NCI-H2081 (cell line): ENCODE measurements at regions not wholly inside any gene's neighbourhood (a gene's known extent, or its start where the extent isn't known, plus 50 kb on each side); places are given as distances from the start of the nearest gene placed in this dataset.

Source experiments
- DNase-seq, 2 experiments: peaks; one replicate each; lab custom pipeline; 2025; lab: John Stamatoyannopoulos, UW

DNA sequence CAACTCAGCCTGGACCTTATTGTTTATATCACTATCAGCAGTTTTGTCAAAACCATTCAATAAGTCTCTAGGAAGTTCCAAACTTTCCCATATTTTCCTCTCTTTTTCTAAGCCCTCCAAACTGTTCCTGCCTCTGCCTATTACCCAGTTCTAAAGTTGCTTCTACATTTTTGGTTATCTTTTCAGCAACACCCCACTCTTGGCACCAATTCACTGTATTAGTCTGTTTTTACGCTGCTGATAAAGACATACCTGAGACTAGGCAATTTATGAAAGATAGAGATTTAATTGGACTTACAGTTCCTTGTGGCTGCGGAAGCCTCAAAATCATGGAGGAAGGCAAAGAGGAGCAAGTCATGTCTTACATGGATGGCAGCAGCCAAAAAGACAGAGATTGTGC is 744.4 kb upstream of the ADAMTS16 start:
- no peak for DNase-seq

DNA sequence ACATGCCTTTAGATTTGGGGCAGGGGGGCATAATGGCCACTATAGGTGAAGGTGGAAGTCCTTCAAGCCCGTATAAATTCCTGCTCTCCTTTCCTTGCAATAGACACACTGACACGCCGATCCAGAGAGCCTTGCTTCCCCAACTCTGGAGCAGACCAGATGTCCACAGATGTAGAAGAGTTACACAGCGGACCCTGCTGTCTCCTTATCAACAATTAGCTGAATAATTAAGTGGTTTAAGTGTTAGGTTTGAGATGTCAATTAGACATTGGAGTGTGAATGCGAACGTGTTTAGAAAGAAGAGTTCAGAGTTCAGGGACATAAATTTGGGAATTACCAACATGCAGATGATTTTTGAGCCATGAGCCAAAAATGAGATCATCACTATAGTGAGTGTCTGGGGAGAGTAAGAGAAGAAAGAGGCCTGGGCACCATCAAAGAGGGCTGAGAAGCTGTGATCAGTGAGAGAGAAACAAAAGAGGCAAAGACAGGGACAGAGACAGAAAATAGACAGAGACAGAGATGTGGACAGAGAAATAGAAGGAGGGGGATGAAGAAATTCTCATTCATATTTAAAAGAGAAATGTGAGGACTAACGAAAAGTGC is 734.4 kb upstream of the ADAMTS16 start:
- DNase-seq: no peak

DNA sequence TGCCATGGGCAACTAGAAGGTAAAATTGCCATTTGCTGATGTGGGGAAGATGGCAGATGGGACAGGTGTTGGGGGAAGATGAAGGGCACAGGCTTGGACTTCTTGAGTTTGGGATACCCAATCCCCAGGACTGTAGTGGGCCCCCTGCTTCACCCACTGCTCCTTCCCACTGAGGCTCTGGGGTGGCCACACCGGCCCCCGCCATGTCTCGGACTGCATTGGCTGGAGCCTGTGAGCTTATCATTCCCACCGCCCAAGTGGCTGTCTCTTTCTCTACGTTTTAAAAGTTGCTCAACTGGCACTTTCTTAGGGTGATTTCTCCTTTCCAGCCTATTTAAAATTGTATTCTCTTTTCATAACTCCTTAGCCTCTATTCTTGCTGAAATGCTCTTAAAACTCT is 730.0 kb upstream of the ADAMTS16 start:
- DNase-seq: no peak

DNA sequence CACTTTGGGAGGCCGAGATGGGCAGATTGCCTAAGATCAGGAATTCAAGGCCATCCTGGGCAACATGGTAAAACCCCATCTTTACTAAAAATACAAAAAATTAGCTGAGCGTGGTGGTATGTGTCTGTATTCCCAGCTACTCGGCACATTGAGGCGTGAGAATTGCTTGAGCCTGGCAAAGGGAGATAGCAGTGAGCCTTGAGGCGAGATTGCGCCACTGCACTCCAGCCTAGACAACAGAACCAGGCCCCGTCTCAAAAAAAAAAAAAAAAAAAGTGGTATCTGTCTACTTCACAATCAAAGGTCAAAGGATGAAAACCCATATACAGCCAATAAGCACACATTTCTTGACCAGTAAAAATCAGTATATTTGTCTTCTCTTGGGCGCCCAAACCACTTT is 728.5 kb upstream of the ADAMTS16 start:
- DNase-seq: no peak

DNA sequence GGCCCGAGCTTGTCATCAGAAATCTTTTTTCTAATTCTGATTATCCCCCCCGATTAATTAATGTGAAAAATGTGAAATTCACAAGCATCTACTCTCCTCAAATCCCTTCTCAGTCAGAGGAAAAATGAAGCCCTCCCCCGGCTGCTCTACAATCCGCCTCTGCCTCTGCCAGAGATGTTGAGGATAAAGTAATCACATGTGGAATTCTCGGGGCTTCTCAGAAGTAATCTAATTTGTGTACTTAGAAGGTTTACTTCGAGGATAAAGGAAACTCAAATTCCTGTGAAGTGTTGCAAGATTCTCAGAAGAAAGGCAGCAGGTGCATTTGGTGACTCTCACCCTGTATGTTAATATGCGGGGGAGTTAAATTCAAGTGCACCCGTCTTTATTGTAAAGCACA is 726.1 kb upstream of the ADAMTS16 start:
- no peak for DNase-seq

DNA sequence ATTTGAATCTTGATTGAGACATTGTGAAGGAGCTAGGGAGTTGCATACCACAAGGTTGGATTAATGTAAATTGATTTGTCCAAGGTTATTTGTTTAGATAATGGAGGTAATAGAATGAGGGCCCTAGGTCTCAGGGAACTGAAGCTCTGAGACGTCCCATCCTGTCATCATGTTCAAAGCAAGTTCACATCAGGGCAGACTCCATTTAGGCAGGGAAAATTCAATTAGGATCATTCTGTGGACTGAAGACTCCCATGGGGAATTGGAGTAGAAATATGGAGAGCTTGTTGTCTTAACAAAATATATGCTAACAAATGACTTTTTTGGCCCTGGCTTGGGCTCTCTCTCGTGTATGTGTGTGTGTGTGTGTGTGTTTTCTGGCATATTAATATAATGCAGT is 722.0 kb upstream of the ADAMTS16 start:
- DNase-seq: no peak

DNA sequence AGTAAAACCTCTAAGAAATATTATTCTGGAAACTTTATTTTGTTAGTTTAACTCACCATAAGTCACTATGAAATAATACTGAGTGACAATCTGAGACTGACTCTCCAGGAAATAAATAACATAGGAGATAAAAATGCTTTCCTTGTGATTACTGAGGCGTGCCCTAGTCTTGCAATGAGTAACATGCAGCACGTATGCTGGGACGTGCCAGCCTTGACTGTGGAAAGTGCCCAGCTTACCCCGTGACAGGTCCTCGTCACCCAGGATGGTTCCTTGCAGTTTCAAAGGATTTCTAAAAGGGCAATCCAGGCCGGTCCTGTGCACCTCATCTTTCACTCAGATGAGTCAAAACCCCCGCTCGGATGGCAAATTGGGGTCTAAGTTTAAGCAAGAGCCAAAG is 720.8 kb upstream of the ADAMTS16 start:
- no peak for DNase-seq

DNA sequence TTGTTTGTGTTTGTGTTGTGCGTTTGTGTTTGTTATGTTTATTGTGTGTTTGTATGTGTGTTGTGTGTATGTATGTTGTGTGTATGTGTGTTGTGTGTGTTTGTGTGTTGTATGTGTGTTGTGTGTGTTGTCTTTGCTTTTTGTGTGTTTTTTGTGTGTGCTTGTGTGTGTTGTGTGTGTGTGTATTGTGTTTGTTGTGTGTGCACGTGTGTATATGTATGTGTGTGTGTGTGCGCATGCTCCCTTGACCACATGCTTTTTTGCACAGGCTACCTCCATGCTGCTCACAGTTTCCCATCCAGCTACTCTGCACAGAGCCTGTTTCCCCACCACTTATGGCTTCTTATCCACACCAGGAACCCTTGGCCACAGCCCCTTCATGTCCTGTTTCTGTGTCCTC is 720.0 kb upstream of the ADAMTS16 start:
- DNase-seq: no peak

DNA sequence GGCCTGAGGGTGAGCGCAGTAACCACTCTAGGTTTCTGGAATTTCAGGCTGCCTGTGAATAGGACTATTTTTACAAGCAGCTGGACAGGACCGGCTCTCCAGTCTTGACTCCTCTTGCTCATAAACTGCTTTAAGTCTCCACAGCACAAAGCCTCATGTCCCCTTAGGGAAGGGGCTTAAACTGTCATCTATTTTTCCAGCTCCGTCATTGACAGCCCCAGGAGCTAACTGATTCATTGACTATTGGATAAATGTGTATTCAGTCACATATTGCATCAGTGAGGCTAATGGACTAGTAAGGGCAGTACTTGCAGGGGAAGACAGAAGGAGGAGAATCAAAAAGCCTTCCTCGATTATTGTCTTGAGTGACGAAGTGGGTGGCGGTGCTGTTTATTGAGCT is 719.4 kb upstream of the ADAMTS16 start:
- no peak for DNase-seq

DNA sequence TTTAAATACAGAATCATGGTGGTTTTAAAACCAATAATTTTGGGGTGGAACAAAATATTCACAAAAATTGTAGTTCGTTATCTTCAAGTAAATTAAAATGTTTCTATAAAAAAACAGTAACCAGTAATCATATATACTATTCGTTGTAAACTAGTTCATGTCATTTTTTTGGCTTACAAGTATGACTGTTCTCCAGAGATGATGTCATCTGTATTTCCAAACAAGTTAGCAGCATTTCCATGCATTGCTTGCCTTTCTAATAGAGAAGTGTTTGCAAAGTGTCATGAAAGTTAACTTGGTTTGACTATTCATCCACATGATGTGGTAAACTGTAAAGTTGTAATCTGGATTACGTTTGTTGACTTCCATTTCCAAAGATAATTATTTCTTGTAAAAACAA is 717.9 kb upstream of the ADAMTS16 start:
- no peak for DNase-seq

DNA sequence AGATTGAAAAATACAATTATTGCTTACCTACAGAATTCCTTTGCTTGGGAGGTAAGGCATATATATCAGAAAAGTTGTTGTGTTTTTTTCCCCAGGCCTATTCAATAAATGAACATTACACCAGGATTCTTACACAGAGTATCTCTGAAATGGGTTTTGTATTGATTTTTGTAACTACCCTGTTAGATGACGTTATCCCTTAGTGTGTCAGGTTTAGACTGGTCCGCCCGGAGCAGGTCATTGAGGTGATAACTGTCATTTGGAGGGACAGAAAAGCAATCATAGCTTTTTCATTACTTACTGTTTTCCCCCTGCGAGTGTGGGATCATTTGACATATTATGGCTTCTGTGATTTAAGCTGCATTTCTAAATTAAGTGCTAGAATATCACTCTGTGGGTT is 715.2 kb upstream of the ADAMTS16 start:
- no peak for DNase-seq

DNA sequence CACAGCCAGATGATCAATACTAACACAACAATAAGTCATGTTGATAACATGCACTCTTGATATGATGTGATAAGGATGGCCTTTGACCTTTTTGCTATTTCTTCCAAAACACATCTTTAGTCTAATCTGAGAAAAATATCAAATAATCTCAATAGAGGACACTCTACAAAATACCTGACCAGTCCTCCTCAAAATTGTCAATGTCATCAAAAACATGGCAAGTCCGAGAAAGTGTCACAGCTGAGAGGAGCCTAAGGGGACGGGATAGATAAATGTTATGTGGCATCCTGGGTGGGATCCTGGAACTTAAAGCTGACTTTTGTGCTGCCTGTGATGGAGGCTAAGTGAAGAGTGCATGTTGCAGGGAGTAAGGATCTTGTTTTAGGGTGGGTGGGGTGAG is 699.6 kb upstream of the ADAMTS16 start:
- DNase-seq: no peak

DNA sequence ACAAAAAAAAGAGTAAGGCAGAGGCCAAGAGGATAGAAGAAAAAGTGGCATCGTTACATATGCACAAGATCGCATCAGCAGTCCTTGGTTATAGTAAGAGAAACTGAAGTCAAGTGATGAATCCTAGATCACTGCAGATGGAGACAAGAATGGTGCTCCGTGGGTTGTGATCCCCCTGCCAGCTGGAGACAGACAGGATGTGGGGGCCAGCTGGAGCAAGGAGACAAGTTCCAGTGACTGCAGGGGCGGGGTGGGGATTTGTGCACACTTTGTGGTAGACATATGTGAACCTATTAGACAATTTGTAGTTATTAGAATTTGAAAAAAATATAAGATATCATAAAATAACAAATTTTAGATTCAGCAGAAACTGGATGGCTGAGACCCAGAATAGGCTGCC is 697.9 kb upstream of the ADAMTS16 start:
- DNase-seq: no peak

DNA sequence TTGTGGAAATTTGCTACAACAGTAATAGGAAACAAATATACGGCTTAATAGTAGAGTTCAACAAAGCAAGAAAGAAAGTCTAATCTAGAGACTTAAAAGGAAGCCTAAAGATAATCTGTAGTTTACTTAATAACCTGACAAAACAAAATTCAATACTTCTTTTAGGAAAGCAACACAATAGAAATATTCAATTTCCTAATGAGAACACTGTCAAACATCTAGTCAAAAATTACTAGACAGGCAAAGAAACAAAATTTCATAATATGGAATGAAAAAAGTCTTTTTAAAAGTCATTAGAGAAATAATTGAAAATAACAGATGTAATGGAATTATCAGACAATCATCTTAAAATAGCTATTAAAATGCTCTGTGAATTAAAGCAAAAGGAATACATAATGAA is 692.5 kb upstream of the ADAMTS16 start:
- DNase-seq: no peak

DNA sequence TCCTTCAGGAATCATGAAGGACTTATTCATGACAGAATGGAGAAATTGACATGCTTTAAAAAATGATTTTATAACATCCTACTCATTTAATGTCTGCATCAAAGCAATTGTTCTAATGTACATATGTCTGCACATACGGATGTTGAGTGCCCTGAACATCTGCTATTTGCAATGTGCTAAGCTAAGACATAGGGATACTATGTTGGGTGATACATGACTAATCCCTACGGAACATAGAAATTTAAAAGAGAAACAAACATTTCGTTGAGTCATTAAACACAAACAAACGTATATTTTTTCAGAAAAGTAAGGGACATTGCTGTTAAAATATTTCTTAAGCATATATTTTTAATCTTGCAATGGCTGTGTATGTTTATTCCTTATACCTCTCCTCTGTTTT is 686.5 kb upstream of the ADAMTS16 start:
- no peak for DNase-seq

DNA sequence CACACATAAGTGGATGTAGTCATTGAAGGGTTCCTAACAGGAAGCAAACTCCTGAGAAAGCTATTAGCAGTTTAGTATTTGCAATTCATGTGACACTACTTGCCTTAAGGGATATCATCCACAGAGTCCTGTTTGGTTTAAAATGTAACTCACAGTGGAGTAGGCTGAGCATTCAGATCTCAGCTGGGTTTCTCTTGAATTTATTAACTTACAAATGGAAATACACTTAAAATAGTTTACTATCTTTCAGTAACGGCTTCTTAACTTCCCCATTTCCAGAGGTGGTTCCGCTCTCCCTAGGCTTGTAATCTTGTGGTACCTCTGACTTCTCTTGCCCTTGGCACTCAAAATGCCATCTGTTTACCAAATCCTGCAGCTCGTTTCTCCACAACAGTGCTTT is 660.7 kb upstream of the ADAMTS16 start:
- DNase-seq: no peak

DNA sequence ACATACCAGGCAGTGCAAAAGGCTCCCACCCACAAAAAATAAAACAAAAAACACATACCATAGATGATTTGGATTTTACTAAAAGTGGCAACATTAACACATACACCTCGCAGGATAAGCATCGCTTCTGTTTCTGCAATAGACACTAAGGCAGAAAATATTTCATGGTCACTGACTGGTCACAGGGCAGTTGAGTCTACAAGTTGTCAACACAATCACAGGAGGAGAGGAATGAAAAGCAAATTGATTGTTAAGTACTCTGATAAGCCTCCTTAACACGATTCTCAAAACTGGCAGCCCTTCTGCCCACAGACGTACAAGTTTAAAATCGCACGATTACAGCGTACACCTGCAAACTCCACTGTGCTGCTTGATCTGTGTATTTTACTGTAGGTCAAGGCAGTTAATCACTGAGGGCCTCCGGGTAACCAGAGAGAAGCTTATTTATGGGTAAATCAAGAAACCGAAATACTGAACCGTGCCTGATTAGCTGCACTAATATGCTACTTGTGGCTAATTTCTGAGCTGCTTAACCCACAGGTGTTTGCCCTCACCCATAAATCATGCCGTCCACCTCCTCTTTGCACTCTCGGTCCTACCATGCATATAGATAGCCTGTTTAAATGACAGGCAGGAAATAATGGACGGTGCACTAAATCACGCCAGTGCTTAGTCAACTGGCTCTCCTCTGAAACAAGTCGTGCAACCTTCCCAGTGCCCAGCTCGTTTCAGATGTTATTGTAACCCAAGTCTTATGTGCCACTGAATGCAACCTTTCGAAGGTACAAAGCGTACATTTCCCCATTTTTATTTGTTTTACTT is 659.4 kb upstream of the ADAMTS16 start:
- no peak for DNase-seq

DNA sequence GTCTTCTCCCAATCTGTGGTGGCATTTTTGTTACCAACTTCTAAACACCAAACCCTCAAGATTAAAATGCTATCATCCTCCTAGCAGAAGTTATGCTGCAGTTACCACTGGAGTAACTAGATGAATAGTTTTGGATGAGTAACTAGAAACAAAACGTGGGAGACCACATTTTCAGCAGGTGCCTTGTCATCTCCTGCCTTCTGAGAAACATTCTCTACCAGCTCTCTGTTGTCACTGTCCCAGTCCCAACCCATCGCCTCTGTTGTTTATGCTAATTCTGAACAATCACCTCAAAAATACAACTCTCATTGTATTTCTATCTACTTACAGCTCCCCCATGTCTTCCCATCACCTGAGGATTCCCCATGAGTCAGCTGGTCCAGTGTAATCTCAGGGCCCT is 652.5 kb upstream of the ADAMTS16 start:
- DNase-seq: no peak

DNA sequence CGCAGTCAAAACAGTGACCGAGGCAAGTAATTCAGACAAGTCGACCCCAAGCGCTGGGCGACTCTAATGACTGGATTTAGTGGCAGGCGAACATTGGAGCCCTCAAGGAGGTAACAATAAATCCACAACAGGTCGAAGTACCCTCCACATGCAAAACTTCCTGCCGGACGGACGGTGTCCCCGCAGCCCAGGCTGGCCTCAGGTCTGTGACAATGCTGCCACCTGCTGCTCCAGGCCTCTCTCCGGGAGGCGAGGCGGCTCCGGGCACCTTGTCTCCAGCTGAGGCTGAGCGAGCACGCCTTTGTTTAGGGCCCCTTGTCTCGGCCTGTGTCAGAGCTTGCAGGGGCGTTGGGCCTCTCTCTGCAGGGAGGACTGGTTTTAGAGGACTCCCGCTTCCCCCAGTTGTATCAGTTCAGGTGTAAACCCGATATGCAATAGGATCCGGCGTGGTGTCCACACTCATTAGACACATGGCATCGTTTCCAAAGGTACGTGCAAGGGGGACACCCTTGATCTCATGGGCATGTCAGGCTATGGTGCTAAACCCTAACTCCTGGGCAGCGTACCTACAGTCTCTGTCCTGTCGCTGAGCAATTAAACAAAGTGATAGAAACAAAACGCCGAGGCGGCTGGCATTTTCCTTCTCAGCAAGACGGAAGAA is 628.0 kb upstream of the ADAMTS16 start:
- no peak for DNase-seq

DNA sequence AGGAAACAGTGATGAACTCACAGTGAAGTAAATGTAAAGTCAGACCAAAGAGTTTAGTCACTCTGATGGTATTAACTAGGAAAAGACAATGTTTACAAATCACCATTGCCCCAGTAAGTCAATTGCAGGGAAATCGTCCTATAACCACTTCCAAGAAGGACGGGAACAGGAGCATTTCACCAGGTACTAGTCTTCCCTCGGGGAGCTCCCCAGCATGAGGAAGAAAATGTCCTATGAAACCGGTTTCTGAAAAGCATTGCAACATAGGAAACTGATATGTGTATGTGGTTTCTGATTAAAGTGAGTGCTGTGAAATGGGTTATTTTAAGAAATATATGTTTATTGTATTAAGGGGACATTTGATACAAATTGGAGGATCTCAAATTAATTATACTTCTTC is 626.7 kb upstream of the ADAMTS16 start:
- no peak for DNase-seq

DNA sequence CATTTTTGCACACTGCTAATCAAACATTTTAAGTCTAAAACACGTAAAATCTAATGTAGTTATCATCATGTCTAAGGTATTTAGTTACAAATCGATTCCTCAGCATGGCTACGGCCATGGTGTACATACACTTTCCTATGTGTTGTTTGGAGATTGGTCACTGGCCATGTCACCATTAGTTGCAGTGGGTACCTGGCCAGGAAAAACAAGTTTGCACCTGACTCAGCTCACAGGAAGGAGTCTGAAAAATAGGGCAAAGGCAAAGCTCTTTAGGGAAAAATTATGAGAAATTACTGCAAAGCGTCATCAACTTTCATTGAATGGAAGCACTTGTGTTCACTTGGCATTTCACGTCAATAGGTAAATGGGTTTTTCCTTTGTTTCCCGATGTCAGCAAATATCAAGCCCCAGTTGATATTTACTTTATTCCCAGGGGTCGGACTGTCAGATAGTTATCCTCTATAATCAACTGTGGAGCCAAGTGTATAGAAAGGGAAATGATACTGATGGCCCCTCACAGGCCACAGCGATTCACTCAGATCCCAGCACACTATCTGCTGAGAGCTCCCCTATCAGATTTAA is 626.0 kb upstream of the ADAMTS16 start:
- peak; percentile 14 to 24 for DNase-seq

DNA sequence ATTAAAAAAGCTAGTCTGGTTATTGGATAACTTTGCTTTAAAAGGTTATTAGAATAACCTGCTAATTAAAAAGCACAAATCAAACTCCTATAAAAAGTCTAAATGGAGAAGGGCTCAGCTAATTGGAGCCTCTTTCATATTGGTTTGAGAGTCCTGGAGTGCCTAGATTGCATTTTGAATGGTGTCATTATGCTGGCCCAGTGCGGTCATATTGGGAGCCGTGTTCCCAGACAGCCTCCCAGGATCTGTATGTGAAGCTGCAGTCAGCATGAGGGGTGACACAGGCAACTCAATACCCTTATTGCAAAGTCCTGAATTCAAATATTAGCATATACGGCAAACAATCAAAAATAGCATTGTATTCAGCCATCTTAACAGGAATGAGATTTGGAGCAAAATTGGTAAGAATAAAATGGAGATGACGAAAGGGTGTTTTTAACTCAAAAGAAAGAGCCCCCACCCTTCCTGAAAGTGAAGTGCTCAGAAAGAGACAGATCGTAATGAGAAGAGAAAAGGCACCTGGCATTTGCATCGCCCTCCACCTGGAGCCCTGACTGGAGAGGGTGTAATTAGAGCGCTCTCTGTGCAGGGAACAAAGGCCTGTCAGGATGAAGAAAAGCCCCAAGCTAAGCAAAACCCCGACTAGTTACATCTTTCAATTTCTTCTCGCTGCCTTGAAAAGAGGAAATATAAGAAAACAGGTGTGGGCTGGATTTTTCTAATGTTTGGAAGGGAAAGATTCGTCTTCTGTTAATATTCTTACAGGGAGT is 621.0 kb upstream of the ADAMTS16 start:
- no peak for DNase-seq
